H9 (cell line): ENCODE measurements at regions not wholly inside any gene's neighbourhood (a gene's known extent, or its start where the extent isn't known, plus 50 kb on each side); places are given as distances from the start of the nearest gene placed in this dataset.

Source experiments
- DNase-seq: peaks from one replicate; pipeline ENCODE4 v3.0.0-alpha.2; 2017
- H2AFZ ChIP-seq: one replicate; pipeline ENCODE4 v1.6.1; 2013; ENCODE audit warnings: mild to moderate bottlenecking, low read length, control low read depth, moderate library complexity
- H2AK5ac ChIP-seq: 2 replicates; pipeline ENCODE4 v1.6.1; 2013; ENCODE audit warnings: low read length, control low read depth, mixed read lengths; ENCODE audit not compliant: insufficient read length
- H2BK120ac ChIP-seq: one replicate; pipeline ENCODE4 v1.6.1; 2013; ENCODE audit warnings: low read depth, mild to moderate bottlenecking, low read length, control low read depth, inconsistent platforms; ENCODE audit not compliant: poor library complexity, severe bottlenecking
- H2BK12ac ChIP-seq: 2 replicates; pipeline ENCODE4 v1.6.1; 2013; ENCODE audit warnings: low read length, control low read depth, mixed read lengths, low read depth; ENCODE audit not compliant: insufficient read length
- H2BK15ac ChIP-seq: 2 replicates; pipeline ENCODE4 v1.6.1; 2013; ENCODE audit warnings: low read depth, low read length, control low read depth
- H2BK20ac ChIP-seq: one replicate; pipeline ENCODE4 v1.6.1; 2013; ENCODE audit warnings: low read depth, mild to moderate bottlenecking, low read length, control low read depth, inconsistent platforms; ENCODE audit not compliant: poor library complexity, severe bottlenecking
- H2BK5ac ChIP-seq: 2 replicates; pipeline ENCODE4 v1.6.1; 2013; ENCODE audit warnings: low read length, control low read depth, mixed read lengths; ENCODE audit not compliant: insufficient read length
- H3K14ac ChIP-seq: 2 replicates; pipeline ENCODE4 v1.6.1; 2013; ENCODE audit warnings: low read length, control low read depth; ENCODE audit not compliant: insufficient read depth
- H3K18ac ChIP-seq: 2 replicates; pipeline ENCODE4 v1.6.1; 2013; ENCODE audit warnings: low read depth, mild to moderate bottlenecking, mixed read lengths, low read length, control low read depth; ENCODE audit not compliant: insufficient read length
- H3K23ac ChIP-seq: 2 replicates; pipeline ENCODE4 v1.6.1; 2013; ENCODE audit warnings: low read length, control low read depth, mixed read lengths, low read depth; ENCODE audit not compliant: insufficient read length
- H3K23me2 ChIP-seq: 2 replicates; pipeline ENCODE4 v1.6.1; 2013; ENCODE audit warnings: low read depth, mild to moderate bottlenecking, mixed read lengths, low read length, control low read depth; ENCODE audit not compliant: insufficient read length, poor library complexity, severe bottlenecking
- H3K27ac ChIP-seq: 2 replicates; pipeline ENCODE4 v1.5.1; 2013; ENCODE audit warnings: low read length, control low read depth, mixed read lengths, low read depth; ENCODE audit not compliant: insufficient read length
- H3K27me3 ChIP-seq: 2 replicates; pipeline ENCODE4 v1.6.1; 2013; ENCODE audit warnings: low read length, control low read depth, inconsistent platforms; ENCODE audit not compliant: insufficient read depth
- H3K4ac ChIP-seq: 2 replicates; pipeline ENCODE4 v1.6.1; 2013; ENCODE audit warnings: low read depth, mild to moderate bottlenecking, control low read depth, inconsistent platforms, low read length, moderate library complexity
- H3K4me1 ChIP-seq: 2 replicates; pipeline ENCODE4 v1.6.1; 2013; ENCODE audit warnings: low read length, control low read depth, inconsistent platforms; ENCODE audit not compliant: insufficient read depth
- H3K4me2 ChIP-seq: 2 replicates; pipeline ENCODE4 v1.6.1; 2013; ENCODE audit warnings: low read length, control low read depth, mixed read lengths; ENCODE audit not compliant: insufficient read length, insufficient read depth
- H3K56ac ChIP-seq: 2 replicates; pipeline ENCODE4 v1.6.1; 2013; ENCODE audit warnings: low read depth, mild to moderate bottlenecking, mixed read lengths, low read length, control low read depth; ENCODE audit not compliant: insufficient read length
- H3K79me1 ChIP-seq: 2 replicates; pipeline ENCODE4 v1.6.1; 2013; ENCODE audit warnings: low read depth, mild to moderate bottlenecking, moderate library complexity, low read length, control low read depth, inconsistent platforms; ENCODE audit not compliant: insufficient read depth, poor library complexity, severe bottlenecking
- H3K79me2 ChIP-seq: 2 replicates; pipeline ENCODE4 v1.6.1; 2013; ENCODE audit warnings: low read length, control low read depth, inconsistent platforms; ENCODE audit not compliant: insufficient read depth
- H3K9ac ChIP-seq: 2 replicates; pipeline ENCODE4 v1.6.1; 2013; ENCODE audit warnings: low read length, control low read depth, mixed read lengths; ENCODE audit not compliant: insufficient read length; ENCODE audit errors: extremely low read depth
- H3K9me3 ChIP-seq: one replicate; pipeline ENCODE4 v1.6.1; 2013; ENCODE audit warnings: low read depth, low read length, inconsistent platforms; ENCODE audit not compliant: control insufficient read depth
- H3T11ph ChIP-seq: one replicate; pipeline ENCODE4 v1.6.1; 2013; ENCODE audit warnings: mild to moderate bottlenecking, low read length, control low read depth, inconsistent platforms
- H4K20me1 ChIP-seq: one replicate; pipeline ENCODE4 v1.6.1; 2013; ENCODE audit not compliant: control insufficient read depth, insufficient read length, insufficient read depth
- H4K5ac ChIP-seq: 2 replicates; pipeline ENCODE4 v1.6.1; 2013; ENCODE audit warnings: low read depth, mild to moderate bottlenecking, mixed read lengths, low read length, control low read depth; ENCODE audit not compliant: insufficient read length
- H4K8ac ChIP-seq: replicated peaks from 2 replicates; pipeline ENCODE4 v1.6.1; 2013; ENCODE audit warnings: low read length, control low read depth, mixed read lengths, low read depth; ENCODE audit not compliant: insufficient read length
- H4K91ac ChIP-seq: 2 replicates; pipeline ENCODE4 v1.6.1; 2013; ENCODE audit warnings: low read depth, mild to moderate bottlenecking, moderate library complexity, mixed read lengths, low read length, control low read depth; ENCODE audit not compliant: insufficient read length
- H3K27ac Mint-ChIP-seq, 3 experiments: 2 replicates in 2 of 3; 3 replicates in 1 of 3; pipeline ENCODE4 v1.8.0; 2020 to 2021; ENCODE audit warnings: mixed read lengths in 3 of 3, mild to moderate bottlenecking in 1 of 3, moderate library complexity in 1 of 3
- H3K27me3 Mint-ChIP-seq: 2 replicates; pipeline ENCODE4 v1.8.0; 2021; ENCODE audit warnings: low read depth, mild to moderate bottlenecking, moderate library complexity, mixed read lengths
- H3K36me3 Mint-ChIP-seq, 3 experiments: 2 replicates in 2 of 3; 3 replicates in 1 of 3; pipeline ENCODE4 v1.8.0; 2020 to 2021; ENCODE audit warnings: low read depth in 3 of 3, mixed read lengths in 3 of 3; ENCODE audit not compliant: insufficient read depth in 1 of 3
- H3K4me1 Mint-ChIP-seq, 2 experiments: 2 replicates each; pipeline ENCODE4 v1.8.0; 2020; ENCODE audit warnings: mixed read lengths in 2 of 2
- H3K4me3 Mint-ChIP-seq, 2 experiments: 2 replicates in 1 of 2; 3 replicates in 1 of 2; pipeline ENCODE4 v1.8.0; 2020 to 2021; ENCODE audit warnings: mild to moderate bottlenecking in 2 of 2, mixed read lengths in 2 of 2, moderate library complexity in 1 of 2
- H3K9me3 Mint-ChIP-seq, 2 experiments: 2 replicates in 1 of 2; 3 replicates in 1 of 2; pipeline ENCODE4 v1.8.0; 2020; ENCODE audit warnings: mild to moderate bottlenecking in 2 of 2, mixed read lengths in 2 of 2, moderate library complexity in 1 of 2
- CTCF ChIP-seq: fragments of 200-600 bp; sonication (generic); conservative IDR thresholded peaks from 3 replicates; pipeline ENCODE4 v1.8.0; 2021; ENCODE audit warnings: antibody characterized with exemption, mild to moderate bottlenecking
- WGBS: extraction: QIAGEN DNeasy Blood & Tissue Kit; methylation state at CpG from one replicate; pipeline ENCODE4 v1.1.7; 2013; ENCODE audit warnings: missing lambda C conversion rate, low lambda C conversion rate, mixed read lengths; ENCODE audit not compliant: insufficient read length; ENCODE audit errors: extremely low coverage; 5-methylcytosine and 5-hydroxymethylcytosine counted together

- no peak for DNase-seq
- H3K9me3 ChIP-seq = no peaks in the 10 kb centered on the region
- H3K4me3 Mint-ChIP-seq = no peak overlapping the region
Measured at GRCh38 chr2:71940695-71941094, 207.0 kb downstream of the CYP26B1 start.

More at GRCh38 chr2:71940695-71941094, 207.0 kb downstream of the CYP26B1 start:
- no peak overlapping the region for H3K27ac ChIP-seq
- no peaks in the 10 kb centered on the region for H3K79me2 ChIP-seq
- no peak overlapping the region for H3K14ac ChIP-seq
- no peak overlapping the region for H3K4ac ChIP-seq
- no peak overlapping the region for H3K18ac ChIP-seq
- Mint-ChIP-seq H3K27me3 (peaks cover 16% of the 10 kb centered on the region), H3K27ac (no peak overlapping the region), H3K9me3 (peaks cover 0 to 2% of the 10 kb centered on the region in 2 experiments; a peak in 1 of 5 replicates), H3K36me3 (no peaks in the 10 kb centered on the region; a peak in 2 of 7 replicates), H3K4me1 (peaks cover 5 to 9% of the 10 kb centered on the region in 2 experiments)
- H4K5ac ChIP-seq = no peak overlapping the region
- no peak overlapping the region for H2BK15ac ChIP-seq
- H3K56ac ChIP-seq = no peak overlapping the region
- H4K8ac ChIP-seq = no peak overlapping the region
- no peak overlapping the region for H3K23ac ChIP-seq
- H2BK120ac ChIP-seq = no peak overlapping the region
- no peak overlapping the region for H2AK5ac ChIP-seq
- H2BK12ac ChIP-seq = no peak overlapping the region
- no peak overlapping the region for H3K9ac ChIP-seq
- no peak overlapping the region for H3K4me2 ChIP-seq
- H3T11ph ChIP-seq = no peak overlapping the region
- WGBS = no CpG with 5 or more reads among the region's 5 CpGs
- no peak overlapping the region for H4K91ac ChIP-seq
- H3K4me1 ChIP-seq = no peaks in the 10 kb centered on the region
- no peaks in the 10 kb centered on the region for H3K27me3 ChIP-seq
- TF ChIP-seq CTCF = no peak
- H3K23me2 ChIP-seq = no peaks in the 10 kb centered on the region
- no peak overlapping the region for H2BK20ac ChIP-seq
- no peak overlapping the region for H2BK5ac ChIP-seq
- H4K20me1 ChIP-seq = no peaks in the 10 kb centered on the region
- no peaks in the 10 kb centered on the region for H3K79me1 ChIP-seq
- H2AFZ ChIP-seq = no peak overlapping the region
